ENCODE measurements at regions not wholly inside any gene's neighbourhood (a gene's known extent, or its start where the extent isn't known, plus 50 kb on each side); places are given as distances from the start of the nearest gene placed in this dataset.

GRCh38 chr3:168858327-168858726, 762.6 kb upstream of the GOLIM4 start:
- TF ChIP-seq, protein P1, sequence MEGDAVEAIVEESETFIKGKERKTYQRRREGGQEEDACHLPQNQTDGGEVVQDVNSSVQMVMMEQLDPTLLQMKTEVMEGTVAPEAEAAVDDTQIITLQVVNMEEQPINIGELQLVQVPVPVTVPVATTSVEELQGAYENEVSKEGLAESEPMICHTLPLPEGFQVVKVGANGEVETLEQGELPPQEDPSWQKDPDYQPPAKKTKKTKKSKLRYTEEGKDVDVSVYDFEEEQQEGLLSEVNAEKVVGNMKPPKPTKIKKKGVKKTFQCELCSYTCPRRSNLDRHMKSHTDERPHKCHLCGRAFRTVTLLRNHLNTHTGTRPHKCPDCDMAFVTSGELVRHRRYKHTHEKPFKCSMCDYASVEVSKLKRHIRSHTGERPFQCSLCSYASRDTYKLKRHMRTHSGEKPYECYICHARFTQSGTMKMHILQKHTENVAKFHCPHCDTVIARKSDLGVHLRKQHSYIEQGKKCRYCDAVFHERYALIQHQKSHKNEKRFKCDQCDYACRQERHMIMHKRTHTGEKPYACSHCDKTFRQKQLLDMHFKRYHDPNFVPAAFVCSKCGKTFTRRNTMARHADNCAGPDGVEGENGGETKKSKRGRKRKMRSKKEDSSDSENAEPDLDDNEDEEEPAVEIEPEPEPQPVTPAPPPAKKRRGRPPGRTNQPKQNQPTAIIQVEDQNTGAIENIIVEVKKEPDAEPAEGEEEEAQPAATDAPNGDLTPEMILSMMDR (IDR thresholded peaks at IDR 0.05; ENCODE audit: borderline replicate concordance, extremely low read depth, low read length, poor library complexity, severe bottlenecking) = no peak
- TF ChIP-seq EZH2 (IDR thresholded peaks at IDR 0.05; ENCODE audit: borderline replicate concordance, low read depth, low read length, severe bottlenecking) = no peak
